ENCODE measurements at regions not wholly inside any gene's neighbourhood (a gene's known extent, or its start where the extent isn't known, plus 50 kb on each side); places are given as distances from the start of the nearest gene placed in this dataset.

DNA sequence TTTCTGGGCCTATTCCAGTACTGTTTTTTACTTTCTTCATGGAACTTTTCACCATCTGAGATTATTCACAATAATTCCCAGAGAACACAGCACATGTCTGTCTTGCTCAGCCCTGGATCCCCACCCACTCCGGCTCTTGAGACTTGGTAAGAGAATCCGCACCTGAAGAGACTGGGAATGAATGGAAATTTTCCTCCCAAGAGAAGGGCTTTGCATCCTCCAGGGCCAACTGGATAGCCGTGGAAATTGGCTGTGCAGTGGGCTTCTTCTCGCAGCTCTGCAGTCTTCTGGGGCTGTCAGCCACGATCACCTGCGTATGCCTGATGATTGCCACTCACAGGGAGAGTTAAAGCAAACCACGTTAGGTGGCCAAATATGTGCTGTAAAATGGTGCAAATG, 159.1 kb downstream of the THBS2 start:
- intact Hi-C loops (cut with micrococcal nuclease): no loop called here
- H3K27me3 Mint-ChIP-seq: no peaks in the 10 kb centered on the region

DNA sequence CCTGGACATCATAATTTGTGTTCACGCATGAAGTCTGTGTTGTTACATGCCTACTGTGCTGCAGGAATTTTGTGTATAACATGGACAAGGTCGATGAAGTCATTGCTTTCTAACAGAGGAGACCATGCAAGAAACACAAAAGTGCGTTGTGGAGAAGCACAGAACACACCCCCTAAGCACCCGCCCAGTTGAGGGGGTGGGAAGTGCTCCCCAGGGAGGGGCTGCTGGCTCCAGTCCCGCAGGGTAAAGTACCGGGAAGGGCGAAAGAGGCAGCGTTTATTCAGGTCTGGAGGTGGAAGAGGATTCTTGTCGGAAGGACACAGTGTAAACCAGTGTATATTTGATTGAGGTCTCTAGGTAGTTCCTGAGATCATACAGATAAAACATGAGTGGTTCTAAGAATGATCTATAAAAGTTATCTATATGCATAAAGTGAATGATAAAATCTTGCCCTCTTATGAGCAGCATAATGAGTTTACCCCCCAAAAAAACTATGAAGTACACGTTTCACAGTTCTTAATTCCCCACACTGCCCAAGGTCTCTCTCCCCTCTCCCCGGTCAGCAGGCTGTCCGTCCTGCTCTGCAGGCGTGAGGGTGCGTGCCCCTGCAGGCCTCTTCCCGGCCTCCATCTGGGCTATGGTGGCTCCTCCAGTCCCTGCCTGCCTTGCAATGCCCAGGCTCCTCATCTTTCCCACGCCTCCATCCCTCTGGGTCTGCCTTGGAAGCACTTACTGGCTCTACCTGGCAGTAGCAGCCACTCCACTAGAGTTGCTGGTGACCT, 159.7 kb downstream of the THBS2 start:
- Histone ChIP-seq H3K4me1 (ENCODE audit: control insufficient read depth in 2 of 2, insufficient read depth in 2 of 2, low read length in 2 of 2) (no peaks in the 10 kb centered on the region), H2AFZ (ENCODE audit: insufficient read depth, low read depth, low read length, poor library complexity, severe bottlenecking) (no peak overlapping the region), H3K36me3 (replicated peaks in 1 of 2; ENCODE audit: control extremely low read depth in 1 of 2, control insufficient read depth in 1 of 2, extremely low read depth in 1 of 2, insufficient read depth in 2 of 2, low read length in 1 of 2) (no peaks in the 10 kb centered on the region), H3K4me2 (replicated peaks; ENCODE audit: low read depth, low read length, poor library complexity, severe bottlenecking) (no peak overlapping the region), H3K27me3 (replicated peaks in 1 of 4; ENCODE audit: control extremely low read depth in 1 of 4, control insufficient read depth in 3 of 4, insufficient read depth in 4 of 4, low read length in 3 of 4) (peaks cover 0 to 2% (median 0%) of the 10 kb centered on the region in 4 experiments), H3K9me3 (ENCODE audit: control extremely low read depth in 1 of 3, control insufficient read depth in 2 of 3, insufficient read depth in 1 of 3, low read length in 2 of 3) (peaks cover 0 to 24% (median 16%) of the 10 kb centered on the region in 3 donors), H3K4me3 (ENCODE audit: control extremely low read depth in 1 of 5, extremely low read depth in 1 of 5, insufficient read depth in 1 of 5, low read depth in 2 of 5, low read length in 4 of 5) (no peak overlapping the region), H3K27ac (ENCODE audit: low read length in 2 of 2) (no peak overlapping the region), H4K20me1 (ENCODE audit: control insufficient read depth, insufficient read depth, low read length, poor library complexity, severe bottlenecking) (no peaks in the 10 kb centered on the region), H3K79me2 (ENCODE audit: control insufficient read depth, insufficient read depth, low read length) (no peaks in the 10 kb centered on the region), H3K9ac (ENCODE audit: low read length) (no peak overlapping the region)
- no peak for TF ChIP-seq EZH2 (IDR thresholded peaks at IDR 0.05; ENCODE audit: borderline replicate concordance, insufficient read depth, low read depth, low read length, poor library complexity, severe bottlenecking)
- H3K27me3 Mint-ChIP-seq: no peaks in the 10 kb centered on the region
- H3K4me1 Mint-ChIP-seq: no peaks in the 10 kb centered on the region
- no peak for DNase-seq
- H3K9me3 Mint-ChIP-seq (ENCODE audit: insufficient read depth): peaks cover 2% of the 10 kb centered on the region
- 89% methylated on average over 13 of the region's 16 CpGs for WGBS (ENCODE audit: insufficient coverage)
- intact Hi-C loops (cut with micrococcal nuclease): no loop called here
- H3K27ac Mint-ChIP-seq: no peak overlapping the region
- no peak for ATAC-seq (ENCODE audit: low read depth)
- no peak overlapping the region for H3K4me3 Mint-ChIP-seq
- CTCF ChIA-PET: no interaction called here
- POLR2A ChIA-PET: no interaction called here

More for the DNA sequence above, 159.1 kb downstream of the THBS2 start:
- no peaks in the 10 kb centered on the region for H3K4me1 ChIP-seq (ENCODE audit: control insufficient read depth in 2 of 2, insufficient read depth in 2 of 2, low read length in 2 of 2)
- DNase-seq: no peak
- no peak for ATAC-seq (ENCODE audit: low read depth)
- CTCF ChIA-PET: no interaction called here
- no peak overlapping the region for H3K27ac Mint-ChIP-seq
- H4K20me1 ChIP-seq (ENCODE audit: control insufficient read depth, insufficient read depth, low read length, poor library complexity, severe bottlenecking): no peaks in the 10 kb centered on the region
- H3K9ac ChIP-seq (ENCODE audit: low read length): no peak overlapping the region
- H3K79me2 ChIP-seq (ENCODE audit: control insufficient read depth, insufficient read depth, low read length): no peaks in the 10 kb centered on the region
- no peak overlapping the region for H3K27ac ChIP-seq (ENCODE audit: low read length in 2 of 2)
- H3K9me3 ChIP-seq (ENCODE audit: control extremely low read depth in 1 of 3, control insufficient read depth in 2 of 3, insufficient read depth in 1 of 3, low read length in 2 of 3): peaks cover 0 to 24% (median 16%) of the 10 kb centered on the region in 3 donors
- 98% methylated on average over 5 of the region's 7 CpGs for WGBS (ENCODE audit: insufficient coverage)
- no peak overlapping the region for H2AFZ ChIP-seq (ENCODE audit: insufficient read depth, low read depth, low read length, poor library complexity, severe bottlenecking)
- no peak overlapping the region for H3K4me3 Mint-ChIP-seq
- H3K9me3 Mint-ChIP-seq (ENCODE audit: insufficient read depth): no peaks in the 10 kb centered on the region
- H3K4me1 Mint-ChIP-seq: no peaks in the 10 kb centered on the region
- H3K4me2 ChIP-seq (replicated peaks; ENCODE audit: low read depth, low read length, poor library complexity, severe bottlenecking): no peak overlapping the region
- no peak overlapping the region for H3K4me3 ChIP-seq (ENCODE audit: control extremely low read depth in 1 of 5, extremely low read depth in 1 of 5, insufficient read depth in 1 of 5, low read depth in 2 of 5, low read length in 4 of 5)
- no peaks in the 10 kb centered on the region for H3K36me3 ChIP-seq (replicated peaks in 1 of 2; ENCODE audit: control extremely low read depth in 1 of 2, control insufficient read depth in 1 of 2, extremely low read depth in 1 of 2, insufficient read depth in 2 of 2, low read length in 1 of 2)
- POLR2A ChIA-PET: no interaction called here
- H3K27me3 ChIP-seq (replicated peaks in 1 of 4; ENCODE audit: control extremely low read depth in 1 of 4, control insufficient read depth in 3 of 4, insufficient read depth in 4 of 4, low read length in 3 of 4): peaks cover 0 to 2% (median 0%) of the 10 kb centered on the region in 4 experiments
- TF ChIP-seq, protein P1, sequence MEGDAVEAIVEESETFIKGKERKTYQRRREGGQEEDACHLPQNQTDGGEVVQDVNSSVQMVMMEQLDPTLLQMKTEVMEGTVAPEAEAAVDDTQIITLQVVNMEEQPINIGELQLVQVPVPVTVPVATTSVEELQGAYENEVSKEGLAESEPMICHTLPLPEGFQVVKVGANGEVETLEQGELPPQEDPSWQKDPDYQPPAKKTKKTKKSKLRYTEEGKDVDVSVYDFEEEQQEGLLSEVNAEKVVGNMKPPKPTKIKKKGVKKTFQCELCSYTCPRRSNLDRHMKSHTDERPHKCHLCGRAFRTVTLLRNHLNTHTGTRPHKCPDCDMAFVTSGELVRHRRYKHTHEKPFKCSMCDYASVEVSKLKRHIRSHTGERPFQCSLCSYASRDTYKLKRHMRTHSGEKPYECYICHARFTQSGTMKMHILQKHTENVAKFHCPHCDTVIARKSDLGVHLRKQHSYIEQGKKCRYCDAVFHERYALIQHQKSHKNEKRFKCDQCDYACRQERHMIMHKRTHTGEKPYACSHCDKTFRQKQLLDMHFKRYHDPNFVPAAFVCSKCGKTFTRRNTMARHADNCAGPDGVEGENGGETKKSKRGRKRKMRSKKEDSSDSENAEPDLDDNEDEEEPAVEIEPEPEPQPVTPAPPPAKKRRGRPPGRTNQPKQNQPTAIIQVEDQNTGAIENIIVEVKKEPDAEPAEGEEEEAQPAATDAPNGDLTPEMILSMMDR (IDR thresholded peaks at IDR 0.05): no peak
- TF ChIP-seq EZH2 (IDR thresholded peaks at IDR 0.05; ENCODE audit: borderline replicate concordance, insufficient read depth, low read depth, low read length, poor library complexity, severe bottlenecking): no peak

Measured in B cell (primary cell).